B cell (primary cell): ENCODE measurements at regions not wholly inside any gene's neighbourhood (a gene's known extent, or its start where the extent isn't known, plus 50 kb on each side); places are given as distances from the start of the nearest gene placed in this dataset.

Source experiments
- EZH2 ChIP-seq: IDR thresholded peaks from 2 replicates; pipeline ENCODE4 v1.6.1; 2012; ENCODE audit warnings: borderline replicate concordance, low read depth, mild to moderate bottlenecking, moderate library complexity, low read length; ENCODE audit not compliant: insufficient read depth, poor library complexity, severe bottlenecking
- TF ChIP-seq, protein P1 (sequence below): fragments of 200-600 bp; IDR thresholded peaks from one replicate; pipeline ENCODE4 v1.8.0; 2022; ENCODE audit warnings: antibody characterized with exemption, mild to moderate bottlenecking

DNA sequence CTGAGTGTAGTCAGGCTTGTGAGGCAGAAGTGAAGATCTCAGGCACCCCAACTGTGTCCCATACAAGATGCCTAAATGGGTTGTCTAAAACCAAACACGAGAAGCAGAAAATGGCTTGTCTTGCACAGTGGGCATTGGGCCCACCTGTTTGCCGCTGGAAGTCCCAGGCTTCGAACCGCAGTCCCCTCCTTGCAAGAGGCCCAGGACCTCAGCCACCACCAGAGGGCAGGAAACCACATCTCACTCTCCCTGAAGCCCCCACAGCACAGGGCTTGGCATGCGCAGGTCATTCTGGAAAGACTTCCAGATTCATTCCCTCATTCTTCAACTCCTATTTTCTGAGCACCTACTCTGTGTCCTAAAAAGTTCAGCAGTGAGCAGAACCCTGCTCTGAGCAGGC lies 973.7 kb downstream of the UQCRFS1 start:
- TF ChIP-seq, protein P1, sequence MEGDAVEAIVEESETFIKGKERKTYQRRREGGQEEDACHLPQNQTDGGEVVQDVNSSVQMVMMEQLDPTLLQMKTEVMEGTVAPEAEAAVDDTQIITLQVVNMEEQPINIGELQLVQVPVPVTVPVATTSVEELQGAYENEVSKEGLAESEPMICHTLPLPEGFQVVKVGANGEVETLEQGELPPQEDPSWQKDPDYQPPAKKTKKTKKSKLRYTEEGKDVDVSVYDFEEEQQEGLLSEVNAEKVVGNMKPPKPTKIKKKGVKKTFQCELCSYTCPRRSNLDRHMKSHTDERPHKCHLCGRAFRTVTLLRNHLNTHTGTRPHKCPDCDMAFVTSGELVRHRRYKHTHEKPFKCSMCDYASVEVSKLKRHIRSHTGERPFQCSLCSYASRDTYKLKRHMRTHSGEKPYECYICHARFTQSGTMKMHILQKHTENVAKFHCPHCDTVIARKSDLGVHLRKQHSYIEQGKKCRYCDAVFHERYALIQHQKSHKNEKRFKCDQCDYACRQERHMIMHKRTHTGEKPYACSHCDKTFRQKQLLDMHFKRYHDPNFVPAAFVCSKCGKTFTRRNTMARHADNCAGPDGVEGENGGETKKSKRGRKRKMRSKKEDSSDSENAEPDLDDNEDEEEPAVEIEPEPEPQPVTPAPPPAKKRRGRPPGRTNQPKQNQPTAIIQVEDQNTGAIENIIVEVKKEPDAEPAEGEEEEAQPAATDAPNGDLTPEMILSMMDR = no peak
- no peak for TF ChIP-seq EZH2
